Transverse colon (tissue), 4 donors: ENCODE measurements at regions not wholly inside any gene's neighbourhood (a gene's known extent, or its start where the extent isn't known, plus 50 kb on each side); places are given as distances from the start of the nearest gene placed in this dataset.

Experiments
- DNase-seq: peaks from one replicate; pipeline ENCODE4 v3.0.0-alpha.2; 2019
- H3K27ac ChIP-seq, 4 donors: fragments of 200-600 bp; sonication (generic); 2 replicates each; pipeline ENCODE4 v1.5.1; 2016 to 2018; ENCODE audit warnings: inconsistent platforms in 4 of 4
- H3K27me3 ChIP-seq: fragments of 200-600 bp; sonication (generic); 2 replicates; pipeline ENCODE4 v1.5.1; 2017; ENCODE audit warnings: inconsistent platforms
- H3K36me3 ChIP-seq, 4 donors: fragments of 200-600 bp; sonication (generic); 2 replicates each; pipeline ENCODE4 v1.5.1; 2017 to 2019; ENCODE audit warnings: inconsistent platforms in 4 of 4
- H3K4me1 ChIP-seq, 4 donors: fragments of 200-600 bp; sonication (generic); 2 replicates each; pipeline ENCODE4 v1.5.1; 2017 to 2020; ENCODE audit warnings: inconsistent platforms in 4 of 4
- H3K4me3 ChIP-seq, 4 donors: fragments of 200-600 bp; sonication (generic); 1 replicate in 1 of 4; 2 replicates in 3 of 4; pipeline versions ENCODE4 v1.5.1 to v1.6.1; 2017 to 2019; ENCODE audit warnings: inconsistent platforms in 4 of 4
- H3K9me3 ChIP-seq, 2 donors: fragments of 200-600 bp; sonication (generic); 2 replicates each; pipeline ENCODE4 v1.5.1; 2017 to 2019; ENCODE audit warnings: inconsistent platforms in 2 of 2
- CTCF ChIP-seq, 5 experiments: fragments of 200-600 bp in 3 of 5; fragments of 450-650 bp in 2 of 5; sonication (generic) in 3 of 5; IDR thresholded peaks; 1 replicate in 2 of 5; 2 replicates in 3 of 5; pipeline ENCODE4 v1.5.1; 2016 to 2017; ENCODE audit warnings: antibody characterized with exemption in 5 of 5, inconsistent platforms in 3 of 5, mild to moderate bottlenecking in 2 of 5, moderate library complexity in 1 of 5
- EP300 ChIP-seq: sonication (generic); formaldehyde crosslinking; IDR thresholded peaks from one replicate; pipeline ENCODE4 v1.6.1; 2017; ENCODE audit warnings: antibody characterized with exemption, low read depth
- POLR2A ChIP-seq: fragments of 450-650 bp; IDR thresholded peaks from one replicate; pipeline ENCODE4 v1.6.1; 2016; ENCODE audit warnings: antibody characterized with exemption, mild to moderate bottlenecking, moderate library complexity
- POLR2AphosphoS5 ChIP-seq, 3 donors: sonication (generic); formaldehyde crosslinking; IDR thresholded peaks; one replicate each; pipeline ENCODE4 v1.6.1; 2016; ENCODE audit warnings: antibody characterized with exemption in 3 of 3
- WGBS, 2 donors: methylation state at CpG; one replicate each; pipeline ENCODE4 v1.1.5; 2018; ENCODE audit warnings: low coverage in 1 of 2; 5-methylcytosine and 5-hydroxymethylcytosine counted together
- in situ Hi-C, 4 donors: fragments of 200-750 bp; cut with MboI; loops; one replicate each; pipeline versions ENCODE4 v1.15.0 to v1.15.1; 2017; ENCODE audit warnings: low sequenced_read_pairs in 3 of 4, low pct_ligation_motif_present in 1 of 4, low pct_unique_long_range_greater_than_20kb in 1 of 4
- intact Hi-C: fragments of 100-400 bp; cut with DNase I; formaldehyde crosslinking; loops from one replicate; pipeline ENCODE4 v1.15.1; 2023; ENCODE audit warnings: low total_unique reads

- WGBS, 2 donors = 49 to 60% methylated on average over 1 of the region's 1 CpG
- intact Hi-C loops (no loop called here), in situ Hi-C loops (no loop called here)
- H3K9me3 ChIP-seq = no peaks in the 10 kb centered on the region
- TF ChIP-seq POLR2A = no peak
- no peak for TF ChIP-seq EP300
- no peak for TF ChIP-seq CTCF (IDR thresholded peaks at IDR 0.05)
- TF ChIP-seq POLR2AphosphoS5 (IDR thresholded peaks at IDR 0.05) = no peak
- no peak for DNase-seq
- no peaks in the 10 kb centered on the region for H3K36me3 ChIP-seq
- no peaks in the 10 kb centered on the region for H3K27me3 ChIP-seq
- no peaks in the 10 kb centered on the region for H3K4me1 ChIP-seq
- no peak overlapping the region for H3K4me3 ChIP-seq
- H3K27ac ChIP-seq = no peak overlapping the region
These were observed 727.6 kb upstream of the CHRM3 start for GRCh38 chr1:238658763-238659162.

- WGBS, 2 donors = 53 to 62% methylated on average over 4 of the region's 4 CpGs
- no peaks in the 10 kb centered on the region for H3K27me3 ChIP-seq
- H3K36me3 ChIP-seq = no peaks in the 10 kb centered on the region
- no peaks in the 10 kb centered on the region for H3K9me3 ChIP-seq
- in situ Hi-C loops = no loop called here
- H3K27ac ChIP-seq = no peak overlapping the region
- intact Hi-C loops = no loop called here
- no peaks in the 10 kb centered on the region for H3K4me1 ChIP-seq
- TF ChIP-seq CTCF (IDR thresholded peaks at IDR 0.05) (no peak), POLR2A (no peak), POLR2AphosphoS5 (IDR thresholded peaks at IDR 0.05) (no peak), EP300 (no peak)
- no peak overlapping the region for H3K4me3 ChIP-seq
- DNase-seq = no peak
These were observed 732.6 kb upstream of the CHRM3 start for GRCh38 chr1:238653693-238654321.

- Histone ChIP-seq H3K4me1 (no peaks in the 10 kb centered on the region), H3K4me3 (no peak overlapping the region), H3K27ac (no peak overlapping the region), H3K27me3 (no peaks in the 10 kb centered on the region), H3K9me3 (no peaks in the 10 kb centered on the region), H3K36me3 (no peaks in the 10 kb centered on the region)
- intact Hi-C loops = no loop called here
- TF ChIP-seq EP300 (no peak), POLR2A (no peak), POLR2AphosphoS5 (IDR thresholded peaks at IDR 0.05) (no peak), CTCF (IDR thresholded peaks at IDR 0.05) (no peak)
- 80 to 81% methylated on average over 7 of the region's 7 CpGs for WGBS, 2 donors
- no peak for DNase-seq
- in situ Hi-C loops = no loop called here
These were observed 733.9 kb upstream of the CHRM3 start for GRCh38 chr1:238652346-238652968.

- no peak for TF ChIP-seq POLR2A
- no peak for TF ChIP-seq POLR2AphosphoS5 (IDR thresholded peaks at IDR 0.05)
- no peak for TF ChIP-seq EP300
- TF ChIP-seq CTCF (IDR thresholded peaks at IDR 0.05) = no peak
- intact Hi-C loops (no loop called here), in situ Hi-C loops (no loop called here)
- Histone ChIP-seq H3K27ac (no peak overlapping the region), H3K4me1 (no peaks in the 10 kb centered on the region), H3K4me3 (no peak overlapping the region), H3K36me3 (no peaks in the 10 kb centered on the region), H3K27me3 (no peaks in the 10 kb centered on the region), H3K9me3 (no peaks in the 10 kb centered on the region)
- DNase-seq = no peak
These were observed 737.2 kb upstream of the CHRM3 start for GRCh38 chr1:238649200-238649599.
